GM21825 (cell line): ENCODE measurements at regions not wholly inside any gene's neighbourhood (a gene's known extent, or its start where the extent isn't known, plus 50 kb on each side); places are given as distances from the start of the nearest gene placed in this dataset.

ENCODE experiments used
- ATAC-seq: cut with Tn5 transposase; IDR thresholded peaks from one replicate; pipeline ENCODE4 v1.9.1; 2021; ENCODE audit warnings: mild to moderate bottlenecking, moderate library complexity; ENCODE audit not compliant: unreplicated experiment

GRCh38 chr4:124484940-124485339, 227.6 kb downstream of the ANKRD50 start:
- no peak for ATAC-seq

- no peak for ATAC-seq
Measured at GRCh38 chr4:124486423-124486822, 226.1 kb downstream of the ANKRD50 start.

DNA sequence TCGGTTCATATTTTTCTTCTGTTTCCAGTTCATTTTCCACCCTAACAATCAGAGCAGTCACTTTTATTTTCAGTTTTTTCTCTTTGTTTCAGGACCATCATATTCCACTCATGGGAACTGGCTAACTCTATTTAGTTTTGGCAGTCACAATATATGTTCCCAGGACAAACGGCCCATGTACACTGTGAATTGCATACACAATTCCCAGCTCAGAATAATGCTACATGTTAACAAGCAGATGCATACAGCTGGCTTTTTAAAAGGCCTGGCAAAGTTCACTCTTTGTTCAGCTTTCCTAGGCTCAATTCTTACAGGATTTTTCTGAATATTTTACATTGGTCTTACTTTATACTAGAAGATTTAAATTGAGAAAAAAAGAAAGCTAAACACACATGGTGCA, 224.9 kb downstream of the ANKRD50 start:
- no peak for ATAC-seq

DNA sequence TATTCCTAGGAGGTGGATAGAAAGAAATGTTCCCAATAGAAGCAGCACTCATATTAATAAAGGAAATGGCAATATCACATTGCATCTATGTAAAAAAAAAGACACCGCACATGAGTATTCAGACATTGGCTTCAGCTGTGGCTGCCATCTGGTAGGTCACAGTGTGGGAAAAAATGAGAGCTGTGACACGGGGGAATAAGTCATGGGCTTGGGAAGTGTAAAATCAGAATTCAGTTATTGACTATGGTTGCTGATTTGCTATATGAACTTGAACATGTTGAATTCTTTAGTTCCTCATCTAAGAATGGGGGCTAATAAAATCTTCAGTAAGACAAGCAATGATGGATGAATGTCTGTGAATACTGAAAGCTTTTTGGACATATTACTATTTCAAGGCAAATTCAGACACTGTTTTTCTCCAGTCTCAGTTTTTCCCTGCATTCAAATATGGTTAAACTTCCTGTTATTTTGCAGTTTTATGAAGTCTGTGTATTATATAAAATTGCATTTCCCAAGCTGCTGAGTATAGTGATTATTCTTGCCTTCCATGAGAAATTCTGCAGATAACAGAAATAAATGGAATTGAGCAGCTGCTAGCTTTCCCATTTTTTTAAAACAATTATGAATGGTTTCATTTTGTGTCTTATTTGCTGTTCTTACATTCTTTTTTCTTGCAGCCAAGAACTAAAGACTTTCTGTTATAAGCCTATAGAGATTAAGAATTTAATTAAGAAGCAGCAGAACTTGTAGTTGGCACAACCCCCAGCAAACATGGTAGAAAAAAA, 221.0 kb downstream of the ANKRD50 start:
- no peak for ATAC-seq

DNA sequence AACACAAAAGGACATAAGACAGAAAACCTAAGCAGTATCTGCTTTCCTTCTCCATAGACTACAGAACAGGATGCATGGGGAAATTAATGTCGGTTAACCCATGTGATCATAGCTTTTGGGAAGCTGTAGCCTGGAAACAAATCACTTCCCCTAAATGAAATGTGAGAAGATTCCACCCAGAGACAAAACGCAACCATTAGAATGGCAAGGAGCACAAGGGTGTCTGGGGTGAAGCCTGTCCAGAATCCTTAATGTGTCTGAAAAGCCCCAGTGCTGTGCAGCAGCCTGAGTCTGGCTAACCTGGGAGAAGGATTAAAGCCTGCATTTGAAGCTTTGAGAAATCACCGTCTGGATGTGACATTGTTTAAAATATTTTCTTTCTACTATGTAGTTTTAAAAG, 213.3 kb downstream of the ANKRD50 start:
- no peak for ATAC-seq

DNA sequence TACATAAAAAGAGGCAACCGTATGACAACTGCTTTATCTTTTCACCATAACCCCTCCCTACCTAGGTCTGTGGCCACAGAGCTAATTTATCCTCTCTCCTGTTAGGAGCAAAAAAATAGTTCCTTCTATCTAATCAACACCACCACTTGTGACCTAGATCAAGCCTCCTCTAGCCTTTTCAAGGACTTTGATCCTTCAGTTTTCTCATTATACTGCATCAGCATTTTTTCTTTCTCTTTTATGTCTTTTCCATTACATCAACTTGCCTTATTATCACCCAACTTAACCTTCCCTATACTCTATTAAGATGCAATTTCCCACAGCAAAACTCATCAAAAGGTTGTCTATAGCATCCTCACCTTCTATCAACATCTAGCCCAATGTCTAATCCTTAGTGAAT, 211.0 kb downstream of the ANKRD50 start:
- ATAC-seq = no peak

DNA sequence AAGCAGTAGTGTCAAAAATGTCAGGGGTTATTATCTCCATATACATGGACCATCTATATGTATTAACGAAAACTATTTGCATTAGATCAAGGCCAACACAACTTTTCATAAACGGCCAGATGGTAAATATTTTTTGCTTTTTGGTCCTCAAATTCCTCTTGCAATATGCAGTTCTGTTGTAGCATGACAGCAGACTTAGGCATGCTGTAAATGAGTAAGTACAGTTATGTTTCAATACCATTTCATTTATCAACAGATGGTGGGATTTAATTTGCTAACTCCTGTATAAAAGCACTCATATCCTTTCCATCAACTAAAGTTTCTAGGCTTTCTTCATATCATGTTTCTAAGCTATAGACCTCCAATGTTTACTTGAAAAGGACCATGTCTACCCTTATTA, 208.1 kb downstream of the ANKRD50 start:
- ATAC-seq = no peak

DNA sequence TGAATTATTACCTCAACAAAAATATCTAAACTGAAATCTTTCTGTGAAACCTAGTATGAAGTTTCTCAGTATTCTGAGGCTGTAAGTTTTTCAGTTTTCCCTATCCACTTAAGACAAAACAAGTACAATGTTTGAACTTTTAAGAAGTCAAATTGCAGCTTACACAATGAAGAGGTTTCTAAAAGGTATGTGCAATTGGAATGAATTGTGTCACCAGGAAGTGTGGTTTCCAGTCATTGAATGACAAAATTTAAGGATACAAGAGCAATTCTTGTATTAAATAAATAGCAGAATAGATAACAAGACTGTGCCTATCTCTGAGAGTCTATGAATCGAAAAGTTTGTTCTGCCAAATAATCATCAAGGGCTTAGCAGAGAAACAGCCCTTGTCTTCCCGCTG, 207.3 kb downstream of the ANKRD50 start:
- no peak for ATAC-seq

- ATAC-seq = no peak
Measured at GRCh38 chr4:124509151-124509550, 203.4 kb downstream of the ANKRD50 start.

GRCh38 chr4:124514588-124514987, 197.9 kb downstream of the ANKRD50 start:
- ATAC-seq = no peak

- no peak for ATAC-seq
Measured at GRCh38 chr4:124515591-124515990, 196.9 kb downstream of the ANKRD50 start.

- no peak for ATAC-seq
Measured at GRCh38 chr4:124519196-124519595, 193.3 kb downstream of the ANKRD50 start.

- no peak for ATAC-seq
Measured at GRCh38 chr4:124523816-124524215, 188.7 kb downstream of the ANKRD50 start.

GRCh38 chr4:124525524-124525923, 187.0 kb downstream of the ANKRD50 start:
- no peak for ATAC-seq

GRCh38 chr4:124526331-124526730, 186.2 kb downstream of the ANKRD50 start:
- ATAC-seq = no peak

GRCh38 chr4:124526769-124527168, 185.8 kb downstream of the ANKRD50 start:
- no peak for ATAC-seq

- no peak for ATAC-seq
Measured at GRCh38 chr4:124527364-124527763, 185.2 kb downstream of the ANKRD50 start.

DNA sequence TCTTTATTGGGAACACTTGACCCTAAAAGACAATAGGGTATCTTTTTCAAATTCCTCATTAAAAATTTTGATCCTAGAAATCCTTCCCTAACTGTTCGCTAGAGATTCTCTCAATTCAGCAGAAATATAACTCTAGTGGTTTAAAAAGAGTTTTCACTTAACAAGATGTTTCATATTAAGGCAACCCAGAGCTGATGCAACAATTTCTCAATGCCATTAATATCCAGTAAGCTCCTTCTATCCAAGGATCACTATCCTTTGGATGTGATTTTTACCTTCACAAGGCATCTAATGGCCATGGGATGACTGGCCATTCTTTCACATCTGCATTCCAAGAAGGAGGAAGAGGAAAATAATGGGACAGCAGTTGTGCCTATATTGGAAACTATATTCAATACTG, 183.4 kb downstream of the ANKRD50 start:
- no peak for ATAC-seq

GRCh38 chr4:124530464-124531077, 182.0 kb downstream of the ANKRD50 start:
- no peak for ATAC-seq

DNA sequence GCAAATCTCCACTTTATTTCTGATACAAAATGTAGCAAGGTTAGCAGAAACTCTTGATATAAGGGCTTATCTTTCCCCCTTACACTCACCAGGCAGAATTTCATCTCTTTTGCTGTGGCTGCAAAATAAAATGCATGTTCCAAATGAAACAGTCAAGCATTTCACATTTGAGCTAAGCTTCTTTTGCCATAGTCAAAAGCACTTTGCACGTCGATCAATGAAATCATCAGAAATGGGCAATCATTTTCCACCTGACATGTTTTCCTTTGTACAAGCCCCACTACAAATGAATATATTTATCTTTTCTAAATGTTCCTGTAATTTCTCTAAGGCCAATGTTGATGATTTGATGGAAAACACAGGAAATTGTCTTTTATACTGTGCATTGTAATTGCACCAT, 178.4 kb downstream of the ANKRD50 start:
- no peak for ATAC-seq

- no peak for ATAC-seq
Measured at GRCh38 chr4:124535003-124535402, 177.5 kb downstream of the ANKRD50 start.

DNA sequence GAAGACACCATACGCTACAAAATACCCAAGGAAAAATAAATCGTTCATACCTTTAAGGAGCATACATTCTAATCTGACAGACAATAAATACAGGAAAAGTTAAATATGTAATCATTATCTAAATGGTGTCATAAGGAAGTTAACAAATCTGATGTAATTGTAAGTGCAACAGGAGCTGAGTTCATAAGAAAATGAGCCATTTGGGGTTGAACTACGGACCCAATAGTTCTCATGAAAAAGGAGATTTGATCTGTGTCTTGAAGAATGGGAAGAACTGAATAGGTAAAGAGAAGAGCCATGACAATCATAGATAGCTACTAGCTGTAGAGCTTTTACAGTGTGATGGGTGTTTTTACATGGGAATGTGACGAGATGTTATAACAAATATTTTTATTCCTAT, 175.6 kb downstream of the ANKRD50 start:
- ATAC-seq = no peak

DNA sequence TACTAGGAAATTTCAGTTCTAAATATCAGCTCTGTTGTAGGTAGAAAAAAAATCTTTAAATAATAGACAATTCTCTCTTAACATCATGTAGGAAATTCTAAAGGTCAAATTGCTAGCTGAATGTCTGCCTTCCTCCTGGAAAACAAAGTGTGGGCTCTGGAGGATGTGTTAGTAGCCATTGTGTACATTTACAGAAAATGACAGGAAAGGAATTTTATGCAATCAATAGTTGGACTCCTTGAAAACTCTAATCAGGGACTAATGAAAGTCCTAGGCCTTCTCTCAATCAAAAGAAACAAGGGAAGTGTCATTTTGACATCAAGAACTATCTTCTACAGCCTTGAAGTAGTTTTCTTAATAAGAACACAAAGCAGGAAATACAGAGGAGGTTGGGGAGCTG, 174.6 kb downstream of the ANKRD50 start:
- no peak for ATAC-seq
